HG03103 (cell line): ENCODE measurements at regions not wholly inside any gene's neighbourhood (a gene's known extent, or its start where the extent isn't known, plus 50 kb on each side); places are given as distances from the start of the nearest gene placed in this dataset.
"Not testable (repeated sequence)": the region's sequence is repeated elsewhere in the genome, so short reads cannot be mapped to it uniquely, and the experiment has no call there.

ENCODE experiments used
- ATAC-seq: cut with Tn5 transposase; IDR thresholded peaks from one replicate; pipeline ENCODE4 v1.9.1; 2021; ENCODE audit warnings: low read depth; ENCODE audit not compliant: unreplicated experiment

- ATAC-seq = no peak
Observed at GRCh38 chr10:28354511-28354910, 51.6 kb upstream of the MPP7 start.

GRCh38 chr10:28355376-28355775 is 52.5 kb upstream of the MPP7 start:
- ATAC-seq = no peak

- ATAC-seq = no peak
Observed at GRCh38 chr10:28359334-28359733, 56.5 kb upstream of the MPP7 start.

GRCh38 chr10:28360175-28360574 is 57.3 kb upstream of the MPP7 start:
- ATAC-seq = no peak

- ATAC-seq = no peak
Observed at GRCh38 chr10:28363376-28363775, 60.5 kb upstream of the MPP7 start.

- ATAC-seq = no peak
Observed at GRCh38 chr10:28365840-28366239, 63.0 kb upstream of the MPP7 start.

- ATAC-seq = no peak
Observed at GRCh38 chr10:28366994-28367393, 64.1 kb upstream of the MPP7 start.

- ATAC-seq = no peak
Observed at GRCh38 chr10:28367413-28367812, 64.5 kb upstream of the MPP7 start.

GRCh38 chr10:28367929-28368484 is 65.1 kb upstream of the MPP7 start:
- ATAC-seq = peak; percentile 99

GRCh38 chr10:28370107-28370835 is 67.4 kb upstream of the MPP7 start:
- no peak for ATAC-seq

- not testable (repeated sequence) for ATAC-seq
Observed at GRCh38 chr10:28371638-28372037, 68.8 kb upstream of the MPP7 start.

- no peak for ATAC-seq
Observed at GRCh38 chr10:28374036-28374435, 71.2 kb upstream of the MPP7 start.

GRCh38 chr10:28375399-28376354 is 72.8 kb upstream of the MPP7 start:
- ATAC-seq = no peak

GRCh38 chr10:28378986-28379585 is 76.2 kb upstream of the MPP7 start:
- no peak for ATAC-seq

GRCh38 chr10:28381466-28381865 is 78.6 kb upstream of the MPP7 start:
- ATAC-seq = no peak

GRCh38 chr10:28381903-28382347 is 79.1 kb upstream of the MPP7 start:
- ATAC-seq = peak; percentile 96

- ATAC-seq = no peak
Observed at GRCh38 chr10:28382525-28383269, 79.8 kb upstream of the MPP7 start.

GRCh38 chr10:28384557-28384956 is 81.7 kb upstream of the MPP7 start:
- ATAC-seq = no peak

GRCh38 chr10:28385748-28386502 is 83.1 kb upstream of the MPP7 start:
- ATAC-seq = no peak

- ATAC-seq = no peak
Observed at GRCh38 chr10:28386503-28386868, 83.6 kb upstream of the MPP7 start.
